ENCODE measurements at regions not wholly inside any gene's neighbourhood (a gene's known extent, or its start where the extent isn't known, plus 50 kb on each side); places are given as distances from the start of the nearest gene placed in this dataset.

- no peak overlapping the region for H3K4me3 ChIP-seq
- no peaks in the 10 kb centered on the region for H3K36me3 ChIP-seq
- no peaks in the 10 kb centered on the region for H3K9me3 ChIP-seq
- intact Hi-C loops (cut with DNase I; ENCODE audit: low total_unique reads) (no loop called here), in situ Hi-C loops (cut with MboI; ENCODE audit: low pct_ligation_motif_present in 1 of 4, low pct_unique_long_range_greater_than_20kb in 1 of 4, low sequenced_read_pairs in 3 of 4) (no loop called here)
- no peak for DNase-seq
- TF ChIP-seq CTCF (IDR thresholded peaks at IDR 0.05) (no peak), POLR2AphosphoS5 (IDR thresholded peaks at IDR 0.05) (no peak), POLR2A (IDR thresholded peaks at IDR 0.05) (no peak), EP300 (IDR thresholded peaks at IDR 0.05; ENCODE audit: low read depth) (no peak)
- H3K27ac ChIP-seq = no peak overlapping the region
- no peaks in the 10 kb centered on the region for H3K4me1 ChIP-seq
- no peaks in the 10 kb centered on the region for H3K27me3 ChIP-seq
- WGBS, 2 donors (ENCODE audit: low coverage in 1 of 2) = 31 to 37% methylated on average over 2 to 4 of the region's 4 CpGs
Observed at GRCh38 chr11:43245466-43245865, 66.3 kb upstream of the API5 start.

DNA sequence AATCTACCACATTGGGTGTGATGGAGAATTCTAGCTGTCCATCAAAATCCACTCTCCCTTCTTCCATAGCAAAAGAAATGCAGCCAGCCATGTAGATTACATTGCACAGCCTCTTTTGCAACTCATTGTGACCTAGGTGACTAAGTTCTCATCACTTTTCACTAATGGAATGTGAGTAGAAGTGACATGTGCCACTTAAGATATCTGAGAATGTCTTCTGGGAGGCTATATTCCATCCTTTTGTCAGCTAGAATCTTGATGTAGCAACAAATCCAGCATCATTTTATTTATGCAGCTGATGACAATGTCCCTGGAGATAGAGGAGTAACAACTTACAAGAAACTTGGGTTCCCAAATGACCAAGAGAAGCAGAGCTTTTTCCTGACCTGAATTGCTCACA, 61.5 kb upstream of the API5 start:
- no peaks in the 10 kb centered on the region for H3K27me3 ChIP-seq
- no peak overlapping the region for H3K4me3 ChIP-seq
- DNase-seq = no peak
- H3K27ac ChIP-seq = no peak overlapping the region
- in situ Hi-C loops (cut with MboI; ENCODE audit: low pct_ligation_motif_present in 1 of 4, low pct_unique_long_range_greater_than_20kb in 1 of 4, low sequenced_read_pairs in 3 of 4) (no loop called here), intact Hi-C loops (cut with DNase I; ENCODE audit: low total_unique reads) (loop anchor here (10.0 kb wide), 1 partner anchor 1226 kb away; no protein-coding TSS in a partner anchor)
- no peaks in the 10 kb centered on the region for H3K9me3 ChIP-seq
- no peaks in the 10 kb centered on the region for H3K4me1 ChIP-seq
- H3K36me3 ChIP-seq = no peaks in the 10 kb centered on the region
- no peak for TF ChIP-seq CTCF (IDR thresholded peaks at IDR 0.05)
- no peak for TF ChIP-seq POLR2AphosphoS5 (IDR thresholded peaks at IDR 0.05)

DNA sequence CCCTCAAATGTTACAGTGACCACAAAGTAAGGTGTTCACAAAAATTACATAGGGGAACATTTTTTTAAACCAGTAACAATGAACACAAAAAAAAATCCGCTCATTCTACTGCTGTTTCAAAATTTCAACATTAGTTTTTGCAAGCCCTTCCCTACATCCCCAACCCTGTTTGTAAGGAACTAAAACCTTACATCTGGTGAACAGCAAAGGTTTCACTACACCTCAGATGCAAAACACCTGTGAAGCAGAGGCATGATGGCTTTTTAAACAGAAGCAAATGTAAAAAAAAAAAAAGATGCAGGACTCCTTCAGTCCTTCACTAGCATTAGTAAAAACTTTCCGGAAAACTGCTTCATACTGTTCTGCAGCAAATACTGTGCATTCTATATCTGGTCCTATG, 50.0 kb upstream of the API5 start:
- 77 to 80% methylated on average over 2 of the region's 2 CpGs for WGBS, 2 donors (ENCODE audit: low coverage in 1 of 2)
- TF ChIP-seq CTCF (IDR thresholded peaks at IDR 0.05) = no peak
- no peak for TF ChIP-seq POLR2A (IDR thresholded peaks at IDR 0.05)
- TF ChIP-seq EP300 (IDR thresholded peaks at IDR 0.05; ENCODE audit: low read depth) = no peak
- no peak for TF ChIP-seq POLR2AphosphoS5 (IDR thresholded peaks at IDR 0.05)
- Histone ChIP-seq H3K4me1 (no peaks in the 10 kb centered on the region), H3K9me3 (no peaks in the 10 kb centered on the region), H3K4me3 (no peak overlapping the region), H3K36me3 (no peaks in the 10 kb centered on the region), H3K27ac (no peak overlapping the region), H3K27me3 (no peaks in the 10 kb centered on the region)
- no peak for DNase-seq
- in situ Hi-C loops (cut with MboI; ENCODE audit: low pct_ligation_motif_present in 1 of 4, low pct_unique_long_range_greater_than_20kb in 1 of 4, low sequenced_read_pairs in 3 of 4) = no loop called here
- intact Hi-C loops (cut with DNase I; ENCODE audit: low total_unique reads) = no loop called here

Small RNA genes in the stretch of these regions (small RNA-seq; reads per million reads assigned to genes)
- gene AC021006.3 (0 reads per million in 4 donors), gene AC109810.1 (0 reads per million in 4 donors)

Measured in transverse colon (tissue), 4 donors.